Dendritic cell treated with granulocyte-macrophage colony-stimulating factor and Interleukin-4, amounts not matched to agents 40 ng/mL and 50 ng/mL, for 4 days (primary cell): ENCODE measurements at regions not wholly inside any gene's neighbourhood (a gene's known extent, or its start where the extent isn't known, plus 50 kb on each side); places are given as distances from the start of the nearest gene placed in this dataset.

Source experiments
- H3K27ac Mint-ChIP-seq: one replicate; pipeline ENCODE4 v1.8.0; 2022; ENCODE audit warnings: mild to moderate bottlenecking, mixed read lengths
- H3K27me3 Mint-ChIP-seq: one replicate; pipeline ENCODE4 v1.8.0; 2022; ENCODE audit warnings: mild to moderate bottlenecking, mixed read lengths
- H3K36me3 Mint-ChIP-seq: one replicate; pipeline ENCODE4 v1.8.0; 2022; ENCODE audit warnings: low read depth, mixed read lengths
- H3K4me1 Mint-ChIP-seq: one replicate; pipeline ENCODE4 v1.8.0; 2022; ENCODE audit warnings: low read depth, mixed read lengths
- H3K4me3 Mint-ChIP-seq: one replicate; pipeline ENCODE4 v1.8.0; 2022; ENCODE audit warnings: mild to moderate bottlenecking, moderate library complexity, mixed read lengths
- H3K9me3 Mint-ChIP-seq: one replicate; pipeline ENCODE4 v1.8.0; 2022; ENCODE audit warnings: mixed read lengths
- intact Hi-C: fragments of 100-400 bp; cut with micrococcal nuclease; formaldehyde crosslinking; loops from one replicate; pipeline ENCODE4 v1.15.0; 2022

DNA sequence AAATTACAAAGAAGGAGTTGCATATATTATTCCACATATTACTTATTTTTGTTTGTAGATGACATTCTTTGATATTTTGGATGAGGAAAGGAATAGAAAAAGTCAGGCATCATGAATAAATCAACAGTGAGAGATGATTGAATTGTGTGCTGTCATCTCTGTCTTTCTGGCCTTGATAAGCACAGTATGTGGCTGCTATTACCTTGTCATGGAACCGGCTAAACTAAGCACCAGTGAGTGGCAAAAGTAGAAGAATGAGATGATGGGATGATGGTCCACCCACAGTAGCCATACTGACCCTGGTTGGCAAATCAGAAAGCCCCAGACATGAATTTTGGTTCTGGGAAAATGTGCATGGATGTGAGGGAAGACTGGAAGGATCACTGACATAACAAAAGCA is 361.2 kb upstream of the DMAC1 start:
- Mint-ChIP-seq H3K4me1 (no peaks in the 10 kb centered on the region), H3K27me3 (no peaks in the 10 kb centered on the region), H3K27ac (no peak overlapping the region), H3K9me3 (no peaks in the 10 kb centered on the region), H3K4me3 (no peak overlapping the region), H3K36me3 (no peaks in the 10 kb centered on the region)
- intact Hi-C loops = no loop called here

DNA sequence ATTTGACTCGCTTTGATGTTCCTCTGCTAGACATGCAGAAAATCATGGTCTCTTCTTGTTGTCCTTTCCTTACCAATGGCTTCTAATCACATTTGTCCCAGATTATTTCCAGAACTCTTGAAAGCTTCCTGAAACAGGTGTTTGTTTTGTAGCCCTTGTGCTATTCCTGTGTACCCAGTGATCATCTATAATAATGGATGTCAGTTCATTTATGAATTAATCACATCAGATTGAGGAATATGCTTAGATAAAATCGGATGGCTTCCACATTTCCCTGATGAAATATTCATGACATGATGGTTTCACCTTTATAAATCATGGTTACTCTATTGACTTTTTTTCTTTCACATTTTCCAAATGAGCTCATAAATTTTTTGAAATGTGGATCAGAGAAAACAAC is 359.0 kb upstream of the DMAC1 start:
- H3K4me3 Mint-ChIP-seq = no peak overlapping the region

DNA sequence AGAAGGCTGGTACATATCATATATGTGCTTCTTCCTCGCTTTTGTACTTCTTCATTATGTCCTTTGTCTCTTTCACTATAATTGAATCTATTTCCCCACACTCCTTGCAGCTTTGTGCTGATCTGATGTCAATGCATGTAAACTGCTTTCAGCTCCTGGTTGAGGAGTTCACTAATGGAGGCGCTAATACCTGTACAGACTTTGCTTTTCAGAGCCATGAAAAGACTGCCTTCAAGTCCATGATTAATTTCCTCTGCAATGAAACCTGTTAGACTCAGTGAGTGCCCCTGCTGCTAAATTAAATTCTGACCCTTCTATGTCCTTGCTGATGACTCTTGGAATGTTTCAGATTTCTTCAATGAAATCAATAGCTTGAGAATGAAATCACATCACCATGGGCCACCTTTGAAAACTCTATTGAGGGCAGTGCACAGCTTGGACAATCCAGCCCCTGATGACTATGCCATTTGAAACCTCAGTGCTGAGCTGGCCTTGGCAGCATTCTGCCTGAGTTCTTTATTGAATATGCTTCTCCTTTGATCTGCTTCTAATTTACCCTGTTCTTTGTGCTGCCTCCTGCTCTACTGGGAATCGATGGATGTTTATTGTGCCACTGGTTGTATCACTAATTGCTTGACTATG is 358.2 kb upstream of the DMAC1 start:
- Mint-ChIP-seq H3K27me3 (no peaks in the 10 kb centered on the region), H3K9me3 (no peaks in the 10 kb centered on the region), H3K27ac (no peak overlapping the region), H3K4me1 (no peaks in the 10 kb centered on the region), H3K4me3 (no peak overlapping the region), H3K36me3 (no peaks in the 10 kb centered on the region)
- intact Hi-C loops = no loop called here

More for the DNA sequence above, 359.0 kb upstream of the DMAC1 start:
- Mint-ChIP-seq H3K27me3 (no peaks in the 10 kb centered on the region), H3K9me3 (no peaks in the 10 kb centered on the region), H3K4me1 (no peaks in the 10 kb centered on the region), H3K36me3 (no peaks in the 10 kb centered on the region), H3K27ac (no peak overlapping the region)
- intact Hi-C loops = no loop called here

DNA sequence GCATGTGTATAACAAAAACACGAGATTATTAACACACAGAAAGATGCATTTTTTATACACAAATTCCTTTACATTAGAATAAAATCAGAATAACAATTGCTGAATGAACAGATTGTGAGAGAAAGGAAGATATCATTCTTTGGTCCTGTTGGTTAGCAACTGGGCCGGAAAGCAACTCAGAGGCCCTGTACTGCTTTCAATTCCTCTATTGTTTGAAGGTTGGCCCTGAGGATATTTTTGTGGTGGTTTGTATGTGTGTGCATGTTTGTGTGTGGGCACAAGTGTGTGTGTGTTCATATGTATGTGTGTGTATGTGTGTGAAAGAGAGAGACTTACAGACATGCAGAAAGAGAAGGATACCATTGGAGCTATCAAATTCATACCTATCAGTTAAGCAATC is 356.8 kb upstream of the DMAC1 start:
- Mint-ChIP-seq H3K27me3 (no peaks in the 10 kb centered on the region), H3K36me3 (no peaks in the 10 kb centered on the region), H3K4me3 (no peak overlapping the region), H3K27ac (no peak overlapping the region), H3K9me3 (peaks cover under 1% of the 10 kb centered on the region), H3K4me1 (no peaks in the 10 kb centered on the region)
- intact Hi-C loops = no loop called here

DNA sequence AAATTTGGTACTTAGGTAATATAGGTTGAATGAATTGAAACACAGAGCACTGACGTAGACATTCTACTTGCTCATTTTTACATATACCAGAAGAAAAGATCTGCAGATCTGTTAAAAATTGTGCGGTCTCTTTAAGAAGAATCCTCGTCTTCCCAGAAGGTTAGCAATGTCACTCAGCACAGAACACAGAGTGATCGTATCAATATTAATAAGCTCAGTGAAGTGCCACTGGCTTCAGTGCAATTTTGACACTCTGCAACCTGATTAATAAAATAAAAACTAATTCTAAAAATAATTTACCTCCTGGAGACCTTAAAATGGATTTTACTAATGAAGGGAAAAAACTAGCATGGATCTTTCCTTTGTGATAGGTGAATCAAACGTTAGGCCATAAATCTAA is 356.1 kb upstream of the DMAC1 start:
- Mint-ChIP-seq H3K27ac (no peak overlapping the region), H3K9me3 (peaks cover 7% of the 10 kb centered on the region), H3K4me3 (no peak overlapping the region), H3K27me3 (no peaks in the 10 kb centered on the region), H3K4me1 (no peaks in the 10 kb centered on the region), H3K36me3 (no peaks in the 10 kb centered on the region)
- intact Hi-C loops = no loop called here

DNA sequence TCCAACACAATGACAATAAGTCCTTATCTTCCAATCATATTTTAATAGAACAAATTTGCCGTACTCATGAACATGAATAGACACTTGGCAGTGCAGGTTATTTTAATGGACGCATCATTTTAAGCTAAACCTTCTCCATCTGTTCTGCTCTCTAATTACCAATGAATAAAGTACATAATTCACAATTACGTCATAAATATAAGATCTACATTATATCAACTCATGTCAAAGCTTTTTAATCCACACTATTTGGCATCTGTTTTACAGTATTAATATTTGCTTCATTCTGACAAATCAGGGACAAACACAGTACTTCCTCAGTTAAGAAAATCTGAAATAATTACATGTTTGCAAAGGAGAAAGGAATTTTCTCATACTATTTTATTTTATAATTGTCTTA is 344.1 kb upstream of the DMAC1 start:
- Mint-ChIP-seq H3K4me1 (no peaks in the 10 kb centered on the region), H3K4me3 (no peak overlapping the region), H3K36me3 (no peaks in the 10 kb centered on the region), H3K9me3 (peaks cover 29% of the 10 kb centered on the region), H3K27ac (no peak overlapping the region), H3K27me3 (no peaks in the 10 kb centered on the region)
- intact Hi-C loops = no loop called here

DNA sequence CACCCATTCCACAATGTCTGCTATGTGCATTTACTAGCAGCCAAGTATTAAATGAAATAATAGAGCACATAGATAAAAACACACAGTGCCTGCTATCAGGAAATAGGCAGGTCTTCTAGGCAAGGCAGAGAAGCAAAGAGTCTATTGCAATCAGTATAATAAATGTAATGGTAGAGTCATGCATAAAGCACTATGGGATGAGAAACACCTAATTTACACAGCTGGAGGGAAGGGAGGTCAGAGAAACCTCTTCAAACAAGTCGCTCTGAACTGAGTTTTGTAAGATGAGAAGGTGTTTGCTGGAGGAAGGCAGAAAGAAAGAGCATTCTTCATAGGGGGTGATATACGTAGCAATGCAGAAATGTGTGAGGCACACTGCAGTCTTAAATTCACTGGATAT is 341.0 kb upstream of the DMAC1 start:
- Mint-ChIP-seq H3K9me3 (peaks cover 5% of the 10 kb centered on the region), H3K36me3 (no peaks in the 10 kb centered on the region), H3K4me1 (no peaks in the 10 kb centered on the region), H3K4me3 (no peak overlapping the region), H3K27ac (no peak overlapping the region), H3K27me3 (no peaks in the 10 kb centered on the region)
- intact Hi-C loops = no loop called here

DNA sequence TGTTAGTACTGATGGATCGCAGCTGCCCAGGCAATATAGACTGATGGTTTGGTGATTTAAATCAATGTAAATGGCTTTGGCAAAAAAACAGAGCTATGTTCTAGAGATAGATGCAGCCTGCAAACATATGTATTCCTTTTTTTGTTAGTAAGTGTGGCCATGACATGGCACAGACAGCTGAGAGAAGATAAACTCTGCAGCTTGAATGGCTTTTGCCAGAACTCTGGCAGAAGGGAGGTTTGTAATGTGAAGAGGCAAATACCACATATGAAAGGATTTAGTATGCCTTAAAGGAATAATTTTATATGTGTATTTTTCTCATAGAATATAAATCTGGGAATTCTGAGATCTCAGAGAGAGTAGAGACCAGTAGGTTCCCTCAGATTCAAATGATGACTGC is 340.2 kb upstream of the DMAC1 start:
- no peak overlapping the region for H3K4me3 Mint-ChIP-seq
- no peaks in the 10 kb centered on the region for H3K27me3 Mint-ChIP-seq
- H3K27ac Mint-ChIP-seq = no peak overlapping the region
- H3K4me1 Mint-ChIP-seq = no peaks in the 10 kb centered on the region
- peaks cover 5% of the 10 kb centered on the region for H3K9me3 Mint-ChIP-seq
- no peaks in the 10 kb centered on the region for H3K36me3 Mint-ChIP-seq
- intact Hi-C loops = no loop called here

DNA sequence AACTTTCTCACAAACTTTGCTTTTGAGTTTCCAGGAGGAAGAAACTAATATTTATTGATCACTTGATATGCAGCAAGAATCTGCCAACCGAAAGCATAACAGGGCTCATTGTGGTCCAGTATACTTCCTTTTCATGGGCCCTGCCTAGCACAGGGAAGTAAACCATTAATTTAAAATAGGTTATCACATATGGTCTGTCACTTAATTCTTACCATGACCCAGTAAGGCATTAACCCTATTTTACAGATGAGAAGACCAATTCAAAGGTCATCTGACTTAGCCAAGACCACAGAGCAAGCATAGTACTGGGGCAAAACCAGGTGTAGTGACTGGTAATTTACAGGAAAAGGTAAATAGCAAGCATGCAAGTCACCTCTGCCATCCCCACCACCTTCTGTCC is 336.9 kb upstream of the DMAC1 start:
- Mint-ChIP-seq H3K4me1 (no peaks in the 10 kb centered on the region), H3K27me3 (no peaks in the 10 kb centered on the region), H3K4me3 (no peak overlapping the region), H3K9me3 (peaks cover 5% of the 10 kb centered on the region), H3K27ac (no peak overlapping the region), H3K36me3 (no peaks in the 10 kb centered on the region)
- intact Hi-C loops = no loop called here

DNA sequence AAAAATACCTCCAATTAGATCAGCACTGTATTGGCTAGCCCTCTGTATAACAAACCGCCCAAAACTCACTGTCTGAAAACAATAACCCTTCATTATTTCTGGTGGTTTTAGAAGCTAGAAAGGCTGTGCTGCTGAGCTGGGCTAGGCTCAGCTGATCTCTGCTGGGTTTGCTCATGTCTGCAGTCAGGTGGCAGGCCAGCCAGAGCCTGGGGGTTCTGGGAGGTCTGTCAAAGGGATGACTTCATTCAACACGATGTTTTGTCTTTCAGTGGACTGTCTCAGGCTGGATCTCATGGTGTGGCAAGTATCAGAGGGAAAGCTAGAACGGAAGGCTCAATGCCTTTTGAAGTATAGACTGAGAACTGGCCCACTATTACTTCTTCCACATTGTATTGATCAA is 335.1 kb upstream of the DMAC1 start:
- intact Hi-C loops = no loop called here
- Mint-ChIP-seq H3K27me3 (no peaks in the 10 kb centered on the region), H3K4me3 (no peak overlapping the region), H3K36me3 (no peaks in the 10 kb centered on the region), H3K4me1 (no peaks in the 10 kb centered on the region), H3K27ac (no peak overlapping the region), H3K9me3 (no peaks in the 10 kb centered on the region)

DNA sequence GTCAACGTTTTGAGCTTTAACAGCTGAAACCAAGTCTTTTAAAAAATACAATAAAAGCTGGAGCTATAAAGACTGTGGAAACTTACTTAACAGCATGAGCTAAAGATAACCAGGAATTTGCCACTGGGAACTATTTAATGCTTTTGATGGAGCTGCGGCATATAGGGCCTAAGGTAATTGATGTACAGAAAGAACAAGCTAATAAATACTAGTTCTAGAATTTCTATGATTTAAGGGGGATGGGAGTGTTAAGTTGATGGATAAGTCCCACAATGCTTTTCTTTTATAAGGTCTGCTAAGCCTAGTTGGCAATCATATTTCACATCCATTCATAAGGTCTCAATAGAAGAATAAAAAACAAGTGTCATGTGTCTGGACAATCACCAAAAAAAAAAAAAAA is 334.0 kb upstream of the DMAC1 start:
- no peaks in the 10 kb centered on the region for H3K4me1 Mint-ChIP-seq
- H3K4me3 Mint-ChIP-seq = no peak overlapping the region
- no peak overlapping the region for H3K27ac Mint-ChIP-seq
- no peaks in the 10 kb centered on the region for H3K9me3 Mint-ChIP-seq
- no peaks in the 10 kb centered on the region for H3K27me3 Mint-ChIP-seq
- intact Hi-C loops = no loop called here
- no peaks in the 10 kb centered on the region for H3K36me3 Mint-ChIP-seq

DNA sequence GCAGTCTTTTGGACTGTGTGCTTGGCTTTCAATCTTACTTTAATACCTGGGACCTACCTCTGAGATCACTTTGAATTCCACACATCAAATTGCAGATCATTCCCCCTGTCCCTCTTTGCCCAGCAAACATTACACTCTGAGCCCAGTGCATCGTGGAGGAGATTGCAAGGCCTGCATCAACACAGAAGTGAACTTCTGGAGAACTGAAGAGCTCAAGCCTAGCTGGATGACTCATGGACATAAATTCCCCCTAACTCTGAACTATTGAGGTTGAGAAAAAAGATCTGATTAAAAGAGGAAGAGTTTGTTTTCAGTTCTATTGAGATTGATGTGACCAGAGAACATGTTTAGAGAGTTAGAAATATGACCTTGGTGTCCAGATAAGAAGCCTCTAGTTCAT is 316.0 kb upstream of the DMAC1 start:
- Mint-ChIP-seq H3K9me3 (peaks cover 10% of the 10 kb centered on the region), H3K27me3 (no peaks in the 10 kb centered on the region), H3K4me1 (peaks cover 23% of the 10 kb centered on the region), H3K4me3 (no peak overlapping the region), H3K27ac (peak overlapping the region; percentile 82), H3K36me3 (no peaks in the 10 kb centered on the region)
- intact Hi-C loops = no loop called here

DNA sequence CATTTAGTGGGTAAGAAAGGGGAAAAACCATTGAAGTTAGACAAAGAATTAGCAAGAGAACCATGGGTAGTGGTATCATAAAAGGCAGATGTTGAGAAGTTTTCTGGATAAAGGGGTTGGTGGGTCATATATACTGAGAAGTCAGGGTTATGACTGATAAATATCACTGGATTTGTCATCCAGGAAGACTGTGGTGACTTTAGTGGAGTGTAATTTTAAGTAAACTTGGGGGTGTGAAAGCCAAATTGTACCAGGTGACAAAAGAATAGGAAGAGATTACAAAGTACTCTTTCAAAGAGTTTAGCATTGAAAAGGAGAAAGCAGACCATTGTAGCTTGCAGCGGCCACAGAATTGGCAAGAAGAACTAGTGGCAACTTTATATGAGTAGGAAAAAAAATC is 315.2 kb upstream of the DMAC1 start:
- Mint-ChIP-seq H3K9me3 (peaks cover 9% of the 10 kb centered on the region), H3K4me3 (no peak overlapping the region), H3K27me3 (no peaks in the 10 kb centered on the region), H3K4me1 (peaks cover 23% of the 10 kb centered on the region), H3K36me3 (no peaks in the 10 kb centered on the region), H3K27ac (peak overlapping the region; percentile 82)
- intact Hi-C loops = no loop called here

DNA sequence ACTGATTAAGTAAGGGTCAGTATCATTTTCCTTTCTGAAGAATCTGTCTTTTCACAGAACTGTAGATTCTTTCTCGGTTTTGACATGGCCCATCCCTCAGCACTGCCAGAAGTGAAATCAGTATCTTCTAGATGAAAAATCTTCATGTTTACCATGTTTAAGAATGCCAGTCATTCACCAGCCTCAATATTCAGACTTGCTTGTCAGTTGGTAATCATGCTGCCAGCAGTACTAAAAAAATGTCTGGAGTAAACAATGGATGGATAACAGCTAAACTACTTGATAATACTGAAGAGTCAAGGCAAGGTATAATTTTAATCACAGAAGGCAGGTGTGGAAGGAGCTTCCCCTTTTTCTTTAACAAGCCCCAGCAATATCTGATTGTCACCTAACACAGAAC is 306.8 kb upstream of the DMAC1 start:
- intact Hi-C loops = no loop called here
- no peak overlapping the region for H3K27ac Mint-ChIP-seq
- no peaks in the 10 kb centered on the region for H3K4me1 Mint-ChIP-seq
- peaks cover 9% of the 10 kb centered on the region for H3K9me3 Mint-ChIP-seq
- no peak overlapping the region for H3K4me3 Mint-ChIP-seq
- H3K27me3 Mint-ChIP-seq = no peaks in the 10 kb centered on the region
- H3K36me3 Mint-ChIP-seq = no peaks in the 10 kb centered on the region

DNA sequence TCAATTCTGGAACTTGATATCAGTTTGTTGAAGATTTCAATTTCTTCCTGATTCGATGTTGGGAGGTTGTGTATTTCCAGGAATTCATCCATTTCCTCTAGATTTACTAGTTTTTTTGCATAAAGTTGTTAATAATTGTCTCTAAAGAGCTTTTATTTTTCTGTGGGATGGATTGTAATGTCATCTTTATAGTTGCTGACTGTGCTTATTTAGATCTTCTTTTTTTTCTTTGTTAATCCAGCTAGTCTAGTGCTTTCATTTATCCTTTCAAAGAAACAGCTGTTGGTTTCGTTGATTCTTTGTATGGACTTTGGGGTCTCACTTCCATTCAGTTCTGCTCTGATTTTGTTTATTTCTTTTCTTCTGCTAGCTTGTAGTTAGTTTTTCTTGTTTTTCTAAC is 302.0 kb upstream of the DMAC1 start:
- H3K4me3 Mint-ChIP-seq = no peak overlapping the region
- intact Hi-C loops = no loop called here
- peaks cover 17% of the 10 kb centered on the region for H3K9me3 Mint-ChIP-seq
- H3K27me3 Mint-ChIP-seq = no peaks in the 10 kb centered on the region
- no peak overlapping the region for H3K27ac Mint-ChIP-seq
- no peaks in the 10 kb centered on the region for H3K36me3 Mint-ChIP-seq
- H3K4me1 Mint-ChIP-seq = no peaks in the 10 kb centered on the region
